ENCODE measurements at regions not wholly inside any gene's neighbourhood (a gene's known extent, or its start where the extent isn't known, plus 50 kb on each side); places are given as distances from the start of the nearest gene placed in this dataset.

GRCh38 chr5:136886608-136887007 is 521.3 kb upstream of the TRPC7 start:
- TF ChIP-seq REST (IDR thresholded peaks at IDR 0.05; ENCODE audit: unreplicated experiment) = no peak
- no peak for TF ChIP-seq CTCF (conservative IDR thresholded peaks at IDR 0.05; ENCODE audit: low read depth in 2 of 2)
- TF ChIP-seq EZH2 (IDR thresholded peaks at IDR 0.05; ENCODE audit: low read depth, unreplicated experiment) = no peak
- TF ChIP-seq POLR2AphosphoS5 (IDR thresholded peaks at IDR 0.05; ENCODE audit: low read depth) = no peak
- TF ChIP-seq ETS1 (IDR thresholded peaks at IDR 0.05) = no peak
- TF ChIP-seq CREB1 (CRISPR knock-in tag; IDR thresholded peaks at IDR 0.05; ENCODE audit: low read depth) = no peak
- TF ChIP-seq EZH2phosphoT487 (IDR thresholded peaks at IDR 0.05; ENCODE audit: unreplicated experiment) = no peak
- no peak for TF ChIP-seq NANOG (IDR thresholded peaks at IDR 0.05; ENCODE audit: borderline replicate concordance)
- no peak for TF ChIP-seq ZNF331 (CRISPR knock-in tag; IDR thresholded peaks at IDR 0.05; ENCODE audit: low read depth)
- TF ChIP-seq STAT1 (IDR thresholded peaks at IDR 0.05; ENCODE audit: unreplicated experiment) = no peak
- no peak for TF ChIP-seq JUNB (IDR thresholded peaks at IDR 0.05; ENCODE audit: unreplicated experiment)
- TF ChIP-seq ZNF114 (CRISPR knock-in tag; IDR thresholded peaks at IDR 0.05) = no peak

Data from GM23338 (cell line).